ENCODE measurements at regions not wholly inside any gene's neighbourhood (a gene's known extent, or its start where the extent isn't known, plus 50 kb on each side); places are given as distances from the start of the nearest gene placed in this dataset.
"Not testable (repeated sequence)": the region's sequence is repeated elsewhere in the genome, so short reads cannot be mapped to it uniquely, and the experiment has no call there.

GRCh38 chr10:90975096-90975495 lies 54.2 kb upstream of the ANKRD1 start:
- DNase-seq: no peak

- DNase-seq: no peak
Observed at GRCh38 chr10:90977162-90977854, 56.4 kb upstream of the ANKRD1 start.

- DNase-seq: no peak
Observed at GRCh38 chr10:90977855-90978486, 57.1 kb upstream of the ANKRD1 start.

- DNase-seq: no peak
Observed at GRCh38 chr10:90982406-90983008, 61.6 kb upstream of the ANKRD1 start.

- no peak for DNase-seq
Observed at GRCh38 chr10:90983914-90984549, 63.1 kb upstream of the ANKRD1 start.

- DNase-seq: no peak
Observed at GRCh38 chr10:90984898-90985297, 64.0 kb upstream of the ANKRD1 start.

- DNase-seq: no peak
Observed at GRCh38 chr10:90985321-90985933, 64.5 kb upstream of the ANKRD1 start.

GRCh38 chr10:90986136-90986760 lies 65.4 kb upstream of the ANKRD1 start:
- no peak for DNase-seq

GRCh38 chr10:90986870-90987269 lies 66.0 kb upstream of the ANKRD1 start:
- DNase-seq: no peak

- no peak for DNase-seq
Observed at GRCh38 chr10:90987383-90987782, 66.5 kb upstream of the ANKRD1 start.

GRCh38 chr10:90988024-90988423 lies 67.1 kb upstream of the ANKRD1 start:
- no peak for DNase-seq

- DNase-seq: no peak
Observed at GRCh38 chr10:90988802-90989201, 67.9 kb upstream of the ANKRD1 start.

GRCh38 chr10:90989378-90989777 lies 68.5 kb upstream of the ANKRD1 start:
- DNase-seq: no peak

GRCh38 chr10:90992462-90992861 lies 71.6 kb upstream of the ANKRD1 start:
- DNase-seq: no peak

GRCh38 chr10:90993340-90993739 lies 72.5 kb upstream of the ANKRD1 start:
- DNase-seq: no peak

- no peak for DNase-seq
Observed at GRCh38 chr10:90997670-90998069, 76.8 kb upstream of the ANKRD1 start.

- DNase-seq: no peak
Observed at GRCh38 chr10:90998733-90999511, 78.0 kb upstream of the ANKRD1 start.

GRCh38 chr10:90999512-91000172 lies 78.8 kb upstream of the ANKRD1 start:
- no peak for DNase-seq

- no peak for DNase-seq
Observed at GRCh38 chr10:91000470-91000869, 79.6 kb upstream of the ANKRD1 start.

GRCh38 chr10:91000985-91001384 lies 80.1 kb upstream of the ANKRD1 start:
- no peak for DNase-seq

- no peak for DNase-seq
Observed at GRCh38 chr10:91002656-91003055, 81.8 kb upstream of the ANKRD1 start.

- DNase-seq: not testable (repeated sequence)
Observed at GRCh38 chr10:91003379-91003778, 82.5 kb upstream of the ANKRD1 start.

Data from COR-L47 (cell line).